ENCODE measurements at regions not wholly inside any gene's neighbourhood (a gene's known extent, or its start where the extent isn't known, plus 50 kb on each side); places are given as distances from the start of the nearest gene placed in this dataset.

DNA sequence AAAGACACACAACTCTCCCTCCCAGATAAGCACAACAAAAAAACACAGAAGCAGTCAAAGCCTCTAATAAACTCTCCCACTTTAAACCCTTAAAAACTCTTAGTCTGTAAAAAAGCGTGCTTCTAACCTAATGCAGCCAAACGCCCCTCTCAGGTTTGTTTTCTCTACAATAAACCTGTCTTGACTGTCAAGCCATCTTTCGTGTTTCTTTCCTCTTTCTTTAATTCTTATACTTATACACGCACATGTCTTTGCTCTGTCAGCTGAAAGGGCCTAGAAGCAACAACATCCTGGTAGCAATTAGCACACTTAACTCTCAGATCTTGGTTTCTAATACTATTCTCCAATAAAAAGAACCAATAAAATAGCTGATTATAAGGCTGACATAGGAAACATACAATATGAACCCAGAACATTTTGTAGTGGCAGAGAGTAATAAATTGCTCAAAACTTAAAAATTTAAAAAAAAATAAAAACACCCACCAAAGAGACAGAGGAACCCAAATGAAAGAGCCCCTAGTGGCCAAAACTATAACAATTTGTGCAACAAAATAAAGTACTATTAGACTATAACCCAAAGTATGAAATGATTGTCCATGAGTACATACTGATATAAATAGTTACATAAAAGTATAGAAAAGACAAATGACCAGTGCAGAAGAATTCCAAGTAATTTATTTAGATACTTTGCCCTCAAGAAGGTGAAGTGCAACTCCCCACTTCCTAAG, 440.4 kb upstream of the ADGRL3 start:
- no peak overlapping the region for H3K9ac ChIP-seq (replicated peaks; ENCODE audit: extremely low read depth, insufficient read depth, low read length)
- no peaks in the 10 kb centered on the region for H3K4me1 ChIP-seq (ENCODE audit: control insufficient read depth, extremely low read depth, insufficient read depth, low read length)
- H3K9me3 ChIP-seq (replicated peaks; ENCODE audit: control insufficient read depth, insufficient read depth, low read length) = peaks cover 3% of the 10 kb centered on the region
- H3K27ac ChIP-seq (ENCODE audit: insufficient read depth, low read depth, low read length) = no peak overlapping the region
- no peak overlapping the region for H2AFZ ChIP-seq (ENCODE audit: low read depth, low read length)
- no peaks in the 10 kb centered on the region for H3K9me1 ChIP-seq (replicated peaks; ENCODE audit: control insufficient read depth, extremely low read depth, insufficient read depth, low read length)
- no peaks in the 10 kb centered on the region for H3K27me3 ChIP-seq (ENCODE audit: control insufficient read depth in 2 of 2, insufficient read depth in 2 of 2, low read length in 2 of 2)
- intact Hi-C loops (cut with micrococcal nuclease) = no loop called here
- H3K79me2 ChIP-seq (ENCODE audit: control insufficient read depth, insufficient read depth, low read length) = no peaks in the 10 kb centered on the region
- DNase-seq (ENCODE audit: low read depth, low spot score) (no peak), FAIRE-seq (no peak)
- CTCF ChIA-PET = no interaction called here
- H3K4me3 ChIP-seq (replicated peaks in 1 of 3; ENCODE audit: insufficient read depth in 1 of 3, low read depth in 1 of 3, low read length in 3 of 3) = no peak overlapping the region
- POLR2A ChIA-PET = no interaction called here
- dilution Hi-C loops (cut with MboI; ENCODE audit: extremely low pct_ligation_motif_present, low sequenced_read_pairs) = no loop called here
- H4K20me1 ChIP-seq (replicated peaks; ENCODE audit: control insufficient read depth, extremely low read depth, insufficient read depth, low read length) = no peaks in the 10 kb centered on the region
- no TSS peak for BruUV-seq (replicated peaks)
- H3K4me2 ChIP-seq (ENCODE audit: insufficient read depth, low read length) = no peak overlapping the region
- H3K36me3 ChIP-seq (ENCODE audit: control insufficient read depth in 2 of 2, extremely low read depth in 1 of 2, insufficient read depth in 2 of 2, low read length in 2 of 2) = no peaks in the 10 kb centered on the region
- TF ChIP-seq POLR2AphosphoS5 (IDR thresholded peaks at IDR 0.05; ENCODE audit: insufficient read depth, low read depth, low read length) = no peak

DNA sequence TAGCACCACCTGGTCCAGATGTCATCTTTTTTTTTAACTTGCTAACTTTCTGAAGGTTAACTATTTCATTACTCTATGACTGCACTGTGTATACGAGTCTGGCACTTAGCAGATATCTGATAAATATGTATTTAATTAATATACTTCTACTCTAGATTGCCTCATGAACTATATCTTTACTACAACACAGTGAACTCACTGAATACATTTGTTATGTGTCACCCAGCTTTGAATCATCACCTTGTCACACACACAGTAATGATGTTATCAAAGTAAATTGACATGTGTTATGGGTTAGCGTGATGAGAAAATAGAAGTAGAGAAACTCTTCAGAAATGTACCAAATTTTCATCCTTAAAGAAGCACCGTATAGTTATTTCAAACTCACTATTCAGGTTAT, 419.3 kb upstream of the ADGRL3 start:
- Histone ChIP-seq H3K9ac (replicated peaks; ENCODE audit: extremely low read depth, insufficient read depth, low read length) (no peak overlapping the region), H3K27ac (ENCODE audit: insufficient read depth, low read depth, low read length) (no peak overlapping the region), H3K4me3 (replicated peaks in 1 of 3; ENCODE audit: insufficient read depth in 1 of 3, low read depth in 1 of 3, low read length in 3 of 3) (no peak overlapping the region), H4K20me1 (replicated peaks; ENCODE audit: control insufficient read depth, extremely low read depth, insufficient read depth, low read length) (no peaks in the 10 kb centered on the region), H3K4me2 (ENCODE audit: insufficient read depth, low read length) (no peak overlapping the region), H3K4me1 (ENCODE audit: control insufficient read depth, extremely low read depth, insufficient read depth, low read length) (no peaks in the 10 kb centered on the region), H3K27me3 (ENCODE audit: control insufficient read depth in 2 of 2, insufficient read depth in 2 of 2, low read length in 2 of 2) (no peaks in the 10 kb centered on the region), H3K36me3 (ENCODE audit: control insufficient read depth in 2 of 2, extremely low read depth in 1 of 2, insufficient read depth in 2 of 2, low read length in 2 of 2) (no peaks in the 10 kb centered on the region), H2AFZ (ENCODE audit: low read depth, low read length) (no peak overlapping the region), H3K9me1 (replicated peaks; ENCODE audit: control insufficient read depth, extremely low read depth, insufficient read depth, low read length) (no peaks in the 10 kb centered on the region), H3K79me2 (ENCODE audit: control insufficient read depth, insufficient read depth, low read length) (no peaks in the 10 kb centered on the region), H3K9me3 (replicated peaks; ENCODE audit: control insufficient read depth, insufficient read depth, low read length) (no peaks in the 10 kb centered on the region)
- CTCF ChIA-PET = no interaction called here
- no TSS peak for BruUV-seq (replicated peaks)
- dilution Hi-C loops (cut with MboI; ENCODE audit: extremely low pct_ligation_motif_present, low sequenced_read_pairs) = no loop called here
- no peak for FAIRE-seq
- TF ChIP-seq FOS (IDR thresholded peaks at IDR 0.05; ENCODE audit: borderline replicate concordance, insufficient read depth, low read length) (no peak), JUN (IDR thresholded peaks at IDR 0.05; ENCODE audit: borderline replicate concordance, insufficient read depth, insufficient read length, low read depth) (no peak), EZH2 (IDR thresholded peaks at IDR 0.05; ENCODE audit: borderline replicate concordance, low read depth, low read length, severe bottlenecking) (no peak), MYC (IDR thresholded peaks at IDR 0.05; ENCODE audit: low read depth, low read length) (no peak), GATA2 (IDR thresholded peaks at IDR 0.05; ENCODE audit: insufficient read depth, insufficient read length, low read depth, low read length) (no peak), MAX (IDR thresholded peaks at IDR 0.05; ENCODE audit: insufficient read depth, insufficient read length) (no peak), POLR2A (IDR thresholded peaks at IDR 0.05; ENCODE audit: low read depth, low read length) (no peak), POLR2AphosphoS5 (IDR thresholded peaks at IDR 0.05; ENCODE audit: insufficient read depth, low read depth, low read length) (no peak), CTCF (IDR thresholded peaks at IDR 0.05; ENCODE audit: extremely low read depth in 1 of 2, insufficient read depth in 1 of 2, low read depth in 1 of 2, low read length in 2 of 2) (no peak)
- intact Hi-C loops (cut with micrococcal nuclease) = no loop called here
- no peak for DNase-seq (ENCODE audit: low read depth, low spot score)
- POLR2A ChIA-PET = no interaction called here
